ENCODE measurements at regions not wholly inside any gene's neighbourhood (a gene's known extent, or its start where the extent isn't known, plus 50 kb on each side); places are given as distances from the start of the nearest gene placed in this dataset.

DNA sequence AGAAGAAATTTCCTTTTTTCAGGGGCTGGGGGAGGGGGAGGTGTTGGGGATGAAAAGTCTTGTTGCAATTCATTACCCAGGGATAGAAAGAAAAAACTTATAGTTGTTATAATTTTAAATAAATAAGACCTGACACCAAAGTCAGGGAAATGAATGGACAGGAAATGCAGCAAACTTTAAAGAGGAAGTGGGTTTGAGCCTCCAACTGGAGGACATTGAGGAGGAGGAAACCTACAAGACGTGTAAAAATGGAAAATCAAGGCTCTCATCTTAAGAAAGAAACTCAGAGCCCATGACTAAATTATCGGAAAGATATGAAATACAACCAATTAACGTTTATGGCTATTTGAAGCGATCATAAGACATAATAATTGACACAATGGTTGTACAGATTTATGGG is 54.4 kb downstream of the NIBAN1 start:
- Mint-ChIP-seq H3K27ac (ENCODE audit: unreplicated experiment) (no peak overlapping the region), H3K36me3 (ENCODE audit: low read depth) (no peaks in the 10 kb centered on the region), H3K9me3 (no peaks in the 10 kb centered on the region), H3K4me1 (no peaks in the 10 kb centered on the region), H3K4me3 (no peak overlapping the region), H3K27me3 (ENCODE audit: low read depth) (no peaks in the 10 kb centered on the region)
- DNase-seq (ENCODE audit: low read depth, low spot score): no peak
- TF ChIP-seq, protein P1, sequence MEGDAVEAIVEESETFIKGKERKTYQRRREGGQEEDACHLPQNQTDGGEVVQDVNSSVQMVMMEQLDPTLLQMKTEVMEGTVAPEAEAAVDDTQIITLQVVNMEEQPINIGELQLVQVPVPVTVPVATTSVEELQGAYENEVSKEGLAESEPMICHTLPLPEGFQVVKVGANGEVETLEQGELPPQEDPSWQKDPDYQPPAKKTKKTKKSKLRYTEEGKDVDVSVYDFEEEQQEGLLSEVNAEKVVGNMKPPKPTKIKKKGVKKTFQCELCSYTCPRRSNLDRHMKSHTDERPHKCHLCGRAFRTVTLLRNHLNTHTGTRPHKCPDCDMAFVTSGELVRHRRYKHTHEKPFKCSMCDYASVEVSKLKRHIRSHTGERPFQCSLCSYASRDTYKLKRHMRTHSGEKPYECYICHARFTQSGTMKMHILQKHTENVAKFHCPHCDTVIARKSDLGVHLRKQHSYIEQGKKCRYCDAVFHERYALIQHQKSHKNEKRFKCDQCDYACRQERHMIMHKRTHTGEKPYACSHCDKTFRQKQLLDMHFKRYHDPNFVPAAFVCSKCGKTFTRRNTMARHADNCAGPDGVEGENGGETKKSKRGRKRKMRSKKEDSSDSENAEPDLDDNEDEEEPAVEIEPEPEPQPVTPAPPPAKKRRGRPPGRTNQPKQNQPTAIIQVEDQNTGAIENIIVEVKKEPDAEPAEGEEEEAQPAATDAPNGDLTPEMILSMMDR (conservative IDR thresholded peaks at IDR 0.05): no peak

DNA sequence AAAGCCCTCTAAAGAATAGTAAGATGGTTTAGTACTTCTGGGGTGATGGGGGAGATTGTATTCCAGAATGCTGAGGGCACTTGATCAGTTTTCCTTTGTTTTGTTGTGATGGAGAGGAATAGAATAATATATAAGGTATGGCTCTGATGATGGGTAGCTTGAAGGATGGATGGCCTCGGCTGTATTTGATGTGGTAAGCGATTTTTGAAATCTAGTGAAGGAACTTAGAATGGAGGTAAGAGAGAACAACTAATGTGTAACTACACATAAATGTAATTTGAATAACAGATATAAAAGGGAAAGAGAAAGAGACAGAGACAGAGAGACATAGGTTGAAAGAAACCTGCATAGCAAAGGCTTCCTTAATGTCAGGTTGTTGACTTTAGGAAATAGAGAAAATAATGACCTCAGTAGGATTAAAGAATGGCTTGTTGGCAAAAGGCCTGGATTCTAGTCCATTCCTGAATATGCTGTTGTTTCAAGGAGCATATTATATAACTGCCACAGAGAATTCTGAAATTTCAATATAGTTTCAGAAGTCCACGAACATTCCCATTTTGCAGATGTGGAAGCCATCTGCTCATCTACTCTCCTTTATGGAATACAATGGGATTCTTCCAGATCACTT is 58.7 kb downstream of the NIBAN1 start:
- Mint-ChIP-seq H3K36me3 (ENCODE audit: low read depth) (no peaks in the 10 kb centered on the region), H3K9me3 (no peaks in the 10 kb centered on the region), H3K4me3 (no peak overlapping the region), H3K27ac (ENCODE audit: unreplicated experiment) (no peak overlapping the region), H3K27me3 (ENCODE audit: low read depth) (no peaks in the 10 kb centered on the region), H3K4me1 (no peaks in the 10 kb centered on the region)
- no peak for DNase-seq (ENCODE audit: low read depth, low spot score)
- TF ChIP-seq, protein P1 (conservative IDR thresholded peaks at IDR 0.05): no peak

DNA sequence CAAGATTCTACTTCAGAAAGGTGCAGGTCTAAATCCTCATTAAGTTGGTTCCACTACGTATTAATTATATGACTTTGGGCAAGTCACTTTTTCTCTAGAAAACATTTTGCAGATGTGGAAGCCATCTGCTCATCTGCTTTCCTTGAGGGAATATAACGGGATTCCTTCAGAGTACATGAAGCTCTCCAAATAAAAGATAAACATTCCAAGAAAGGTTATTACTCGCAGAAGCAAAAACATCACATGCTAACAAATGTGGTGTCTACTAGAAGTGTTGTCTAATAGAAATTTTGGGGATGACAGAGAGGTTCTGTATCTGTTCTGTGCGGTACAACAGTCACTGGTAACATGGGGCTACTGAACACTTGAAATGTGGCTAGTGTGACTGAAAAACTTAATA is 60.2 kb downstream of the NIBAN1 start:
- H3K36me3 Mint-ChIP-seq (ENCODE audit: low read depth): no peaks in the 10 kb centered on the region
- no peak overlapping the region for H3K27ac Mint-ChIP-seq (ENCODE audit: unreplicated experiment)
- no peak for DNase-seq (ENCODE audit: low read depth, low spot score)
- no peaks in the 10 kb centered on the region for H3K9me3 Mint-ChIP-seq
- no peak overlapping the region for H3K4me3 Mint-ChIP-seq
- H3K4me1 Mint-ChIP-seq: no peaks in the 10 kb centered on the region
- TF ChIP-seq, protein P1 (conservative IDR thresholded peaks at IDR 0.05): no peak
- H3K27me3 Mint-ChIP-seq (ENCODE audit: low read depth): no peaks in the 10 kb centered on the region

DNA sequence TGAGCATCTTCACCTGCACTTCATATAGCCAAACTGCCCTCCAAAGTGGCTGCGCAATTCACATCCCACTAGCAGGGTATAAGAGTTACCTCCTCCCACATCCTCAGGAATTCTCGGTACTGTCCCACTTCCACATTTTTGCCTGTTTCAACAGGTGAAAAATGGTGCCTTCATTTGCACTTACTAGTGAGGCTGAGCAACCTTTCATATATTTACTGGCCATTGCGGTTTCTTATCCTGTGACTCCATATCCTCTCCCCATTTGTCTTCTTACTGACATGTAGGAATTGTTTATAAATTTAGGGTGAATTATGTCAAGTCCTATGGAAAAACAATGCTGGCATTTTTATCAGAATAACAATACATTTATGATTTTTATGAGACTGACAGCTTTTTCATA is 61.9 kb downstream of the NIBAN1 start:
- H3K9me3 Mint-ChIP-seq: no peaks in the 10 kb centered on the region
- no peak for DNase-seq (ENCODE audit: low read depth, low spot score)
- no peaks in the 10 kb centered on the region for H3K27me3 Mint-ChIP-seq (ENCODE audit: low read depth)
- H3K27ac Mint-ChIP-seq (ENCODE audit: unreplicated experiment): no peak overlapping the region
- H3K4me3 Mint-ChIP-seq: no peak overlapping the region
- TF ChIP-seq, protein P1 (conservative IDR thresholded peaks at IDR 0.05): no peak
- H3K4me1 Mint-ChIP-seq: no peaks in the 10 kb centered on the region
- H3K36me3 Mint-ChIP-seq (ENCODE audit: low read depth): no peaks in the 10 kb centered on the region

DNA sequence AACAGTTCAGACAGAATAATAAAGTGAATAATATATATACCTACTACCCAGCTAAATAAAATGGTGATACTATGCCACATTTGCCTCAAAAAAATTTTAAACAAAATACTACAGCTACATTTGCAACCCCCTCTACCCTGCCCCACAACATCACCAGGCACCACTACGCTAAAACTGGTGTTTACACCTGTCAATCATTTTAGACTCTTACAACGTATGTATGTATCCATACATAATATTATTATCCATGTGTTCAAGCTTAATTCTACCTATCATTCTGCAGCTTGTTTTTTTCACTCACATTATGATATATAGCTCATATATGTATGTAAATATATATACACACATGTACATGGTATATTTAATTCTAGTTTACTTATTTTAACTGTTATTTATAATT is 62.5 kb downstream of the NIBAN1 start:
- Mint-ChIP-seq H3K27ac (ENCODE audit: unreplicated experiment) (no peak overlapping the region), H3K27me3 (ENCODE audit: low read depth) (no peaks in the 10 kb centered on the region), H3K4me1 (no peaks in the 10 kb centered on the region), H3K4me3 (no peak overlapping the region), H3K36me3 (ENCODE audit: low read depth) (no peaks in the 10 kb centered on the region), H3K9me3 (no peaks in the 10 kb centered on the region)
- TF ChIP-seq, protein P1 (conservative IDR thresholded peaks at IDR 0.05): no peak
- DNase-seq (ENCODE audit: low read depth, low spot score): no peak
